ENCODE measurements at regions not wholly inside any gene's neighbourhood (a gene's known extent, or its start where the extent isn't known, plus 50 kb on each side); places are given as distances from the start of the nearest gene placed in this dataset.

DNA sequence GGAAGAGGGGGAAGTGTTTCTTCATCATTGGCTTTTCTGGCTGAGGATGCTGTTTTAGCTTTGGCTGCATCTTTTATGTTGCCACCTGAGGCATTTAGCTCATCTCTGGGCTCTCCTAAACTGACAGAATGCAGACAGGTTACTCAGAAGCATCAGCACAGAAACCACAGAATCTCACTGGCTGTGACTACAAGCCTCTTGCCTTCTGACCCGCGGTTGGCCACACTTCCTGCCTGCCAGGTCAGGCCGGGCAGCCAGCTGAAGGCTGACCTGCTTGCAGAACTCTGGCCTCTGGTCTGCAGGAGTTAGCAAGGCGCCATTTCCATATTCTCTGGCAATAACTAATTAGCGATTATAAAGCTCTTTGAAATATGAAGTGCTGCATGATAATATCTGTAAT lies 366.5 kb downstream of the MID1IP1 start:
- no peaks in the 10 kb centered on the region for H3F3A ChIP-seq (ENCODE audit: insufficient read depth, low read length, poor library complexity, severe bottlenecking)
- no peaks in the 10 kb centered on the region for H3K36me3 ChIP-seq (ENCODE audit: insufficient read depth, low read length)
- no peak overlapping the region for H3K27ac ChIP-seq (ENCODE audit: low read length)
- TF ChIP-seq MXI1 (conservative IDR thresholded peaks at IDR 0.05; ENCODE audit: poor library complexity, severe bottlenecking) (no peak), EP300 (conservative IDR thresholded peaks at IDR 0.05; ENCODE audit: poor library complexity, severe bottlenecking) (no peak), SMC3 (conservative IDR thresholded peaks at IDR 0.05; ENCODE audit: poor library complexity) (no peak), EZH2 (IDR thresholded peaks at IDR 0.05; ENCODE audit: borderline replicate concordance, insufficient read depth, low read length, poor library complexity, severe bottlenecking) (no peak), TAF1 (IDR thresholded peaks at IDR 0.05; ENCODE audit: low read depth) (no peak), RAD21 (conservative IDR thresholded peaks at IDR 0.05) (no peak), CTCF (IDR thresholded peaks at IDR 0.05; ENCODE audit: poor library complexity, severe bottlenecking) (no peak)
- no peaks in the 10 kb centered on the region for H3K9me3 ChIP-seq (ENCODE audit: low read length)
- H3K9me2 ChIP-seq (ENCODE audit: insufficient read depth, low read length) = no peaks in the 10 kb centered on the region
- H3K79me2 ChIP-seq (replicated peaks; ENCODE audit: insufficient read depth, low read length) = no peaks in the 10 kb centered on the region
- H3K4me3 ChIP-seq (ENCODE audit: low read length) = no peak overlapping the region
- H4K20me1 ChIP-seq (ENCODE audit: insufficient read depth) = no peaks in the 10 kb centered on the region
- H3K4me2 ChIP-seq (ENCODE audit: low read length) = no peak overlapping the region
- no peak overlapping the region for H2AFZ ChIP-seq (ENCODE audit: low read depth, low read length)
- peaks cover 4% of the 10 kb centered on the region for H3K27me3 ChIP-seq (ENCODE audit: insufficient read depth, low read depth, low read length)
- H3K9ac ChIP-seq (ENCODE audit: low read length) = no peak overlapping the region

GRCh38 chrX:39168609-39169008 lies 367.4 kb downstream of the MID1IP1 start:
- H3K4me2 ChIP-seq (ENCODE audit: low read length) = no peak overlapping the region
- no peaks in the 10 kb centered on the region for H4K20me1 ChIP-seq (ENCODE audit: insufficient read depth)
- H3K79me2 ChIP-seq (replicated peaks; ENCODE audit: insufficient read depth, low read length) = no peaks in the 10 kb centered on the region

More at GRCh38 chrX:39168609-39169008, 367.4 kb downstream of the MID1IP1 start:
- H3K9me3 ChIP-seq (ENCODE audit: low read length) = no peaks in the 10 kb centered on the region
- H3K27ac ChIP-seq (ENCODE audit: low read length) = no peak overlapping the region
- no peak overlapping the region for H2AFZ ChIP-seq (ENCODE audit: low read depth, low read length)
- no peak overlapping the region for H3K9ac ChIP-seq (ENCODE audit: low read length)
- H3K9me2 ChIP-seq (ENCODE audit: insufficient read depth, low read length) = no peaks in the 10 kb centered on the region
- H3K36me3 ChIP-seq (ENCODE audit: insufficient read depth, low read length) = no peaks in the 10 kb centered on the region
- H3K27me3 ChIP-seq (ENCODE audit: insufficient read depth, low read depth, low read length) = no peaks in the 10 kb centered on the region
- H3F3A ChIP-seq (ENCODE audit: insufficient read depth, low read length, poor library complexity, severe bottlenecking) = no peaks in the 10 kb centered on the region
- no peak for TF ChIP-seq CTCF (IDR thresholded peaks at IDR 0.05; ENCODE audit: poor library complexity, severe bottlenecking)
- TF ChIP-seq EZH2 (IDR thresholded peaks at IDR 0.05; ENCODE audit: borderline replicate concordance, insufficient read depth, low read length, poor library complexity, severe bottlenecking) = no peak
- TF ChIP-seq EP300 (conservative IDR thresholded peaks at IDR 0.05; ENCODE audit: poor library complexity, severe bottlenecking) = no peak
- TF ChIP-seq POLR2AphosphoS5 (IDR thresholded peaks at IDR 0.05) = no peak
- TF ChIP-seq MXI1 (conservative IDR thresholded peaks at IDR 0.05; ENCODE audit: poor library complexity, severe bottlenecking) = no peak
- TF ChIP-seq TAF1 (IDR thresholded peaks at IDR 0.05; ENCODE audit: low read depth) = no peak
- no peak for TF ChIP-seq SMC3 (conservative IDR thresholded peaks at IDR 0.05; ENCODE audit: poor library complexity)
- TF ChIP-seq, protein P1, sequence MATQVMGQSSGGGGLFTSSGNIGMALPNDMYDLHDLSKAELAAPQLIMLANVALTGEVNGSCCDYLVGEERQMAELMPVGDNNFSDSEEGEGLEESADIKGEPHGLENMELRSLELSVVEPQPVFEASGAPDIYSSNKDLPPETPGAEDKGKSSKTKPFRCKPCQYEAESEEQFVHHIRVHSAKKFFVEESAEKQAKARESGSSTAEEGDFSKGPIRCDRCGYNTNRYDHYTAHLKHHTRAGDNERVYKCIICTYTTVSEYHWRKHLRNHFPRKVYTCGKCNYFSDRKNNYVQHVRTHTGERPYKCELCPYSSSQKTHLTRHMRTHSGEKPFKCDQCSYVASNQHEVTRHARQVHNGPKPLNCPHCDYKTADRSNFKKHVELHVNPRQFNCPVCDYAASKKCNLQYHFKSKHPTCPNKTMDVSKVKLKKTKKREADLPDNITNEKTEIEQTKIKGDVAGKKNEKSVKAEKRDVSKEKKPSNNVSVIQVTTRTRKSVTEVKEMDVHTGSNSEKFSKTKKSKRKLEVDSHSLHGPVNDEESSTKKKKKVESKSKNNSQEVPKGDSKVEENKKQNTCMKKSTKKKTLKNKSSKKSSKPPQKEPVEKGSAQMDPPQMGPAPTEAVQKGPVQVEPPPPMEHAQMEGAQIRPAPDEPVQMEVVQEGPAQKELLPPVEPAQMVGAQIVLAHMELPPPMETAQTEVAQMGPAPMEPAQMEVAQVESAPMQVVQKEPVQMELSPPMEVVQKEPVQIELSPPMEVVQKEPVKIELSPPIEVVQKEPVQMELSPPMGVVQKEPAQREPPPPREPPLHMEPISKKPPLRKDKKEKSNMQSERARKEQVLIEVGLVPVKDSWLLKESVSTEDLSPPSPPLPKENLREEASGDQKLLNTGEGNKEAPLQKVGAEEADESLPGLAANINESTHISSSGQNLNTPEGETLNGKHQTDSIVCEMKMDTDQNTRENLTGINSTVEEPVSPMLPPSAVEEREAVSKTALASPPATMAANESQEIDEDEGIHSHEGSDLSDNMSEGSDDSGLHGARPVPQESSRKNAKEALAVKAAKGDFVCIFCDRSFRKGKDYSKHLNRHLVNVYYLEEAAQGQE (IDR thresholded peaks at IDR 0.05; ENCODE audit: borderline replicate concordance) = no peak
- TF ChIP-seq RAD21 (conservative IDR thresholded peaks at IDR 0.05) = no peak
- no peak overlapping the region for H3K4me3 ChIP-seq (ENCODE audit: low read length)
